Gastroesophageal sphincter (tissue), 3 donors: ENCODE measurements at regions not wholly inside any gene's neighbourhood (a gene's known extent, or its start where the extent isn't known, plus 50 kb on each side); places are given as distances from the start of the nearest gene placed in this dataset.

Experiments used
- EP300 ChIP-seq: sonication (generic); formaldehyde crosslinking; IDR thresholded peaks from one replicate; pipeline ENCODE4 v1.6.1; 2017; ENCODE audit warnings: antibody characterized with exemption, mild to moderate bottlenecking
- POLR2A ChIP-seq, 2 donors: fragments of 450-650 bp; IDR thresholded peaks; one replicate each; pipeline ENCODE4 v1.6.1; 2017; ENCODE audit warnings: antibody characterized with exemption in 2 of 2, mild to moderate bottlenecking in 2 of 2, moderate library complexity in 1 of 2
- TF ChIP-seq, protein P1 (sequence below), 4 experiments: fragments of 200-600 bp in 2 of 4; fragments of 450-650 bp in 2 of 4; sonication (generic) in 1 of 4; IDR thresholded peaks; one replicate each; pipeline ENCODE4 v1.5.1; 2017 to 2019; ENCODE audit warnings: antibody characterized with exemption in 4 of 4, mild to moderate bottlenecking in 2 of 4, moderate library complexity in 2 of 4

GRCh38 chr13:28587174-28587540 lies 71.8 kb upstream of the POMP start:
- TF ChIP-seq, protein P1, sequence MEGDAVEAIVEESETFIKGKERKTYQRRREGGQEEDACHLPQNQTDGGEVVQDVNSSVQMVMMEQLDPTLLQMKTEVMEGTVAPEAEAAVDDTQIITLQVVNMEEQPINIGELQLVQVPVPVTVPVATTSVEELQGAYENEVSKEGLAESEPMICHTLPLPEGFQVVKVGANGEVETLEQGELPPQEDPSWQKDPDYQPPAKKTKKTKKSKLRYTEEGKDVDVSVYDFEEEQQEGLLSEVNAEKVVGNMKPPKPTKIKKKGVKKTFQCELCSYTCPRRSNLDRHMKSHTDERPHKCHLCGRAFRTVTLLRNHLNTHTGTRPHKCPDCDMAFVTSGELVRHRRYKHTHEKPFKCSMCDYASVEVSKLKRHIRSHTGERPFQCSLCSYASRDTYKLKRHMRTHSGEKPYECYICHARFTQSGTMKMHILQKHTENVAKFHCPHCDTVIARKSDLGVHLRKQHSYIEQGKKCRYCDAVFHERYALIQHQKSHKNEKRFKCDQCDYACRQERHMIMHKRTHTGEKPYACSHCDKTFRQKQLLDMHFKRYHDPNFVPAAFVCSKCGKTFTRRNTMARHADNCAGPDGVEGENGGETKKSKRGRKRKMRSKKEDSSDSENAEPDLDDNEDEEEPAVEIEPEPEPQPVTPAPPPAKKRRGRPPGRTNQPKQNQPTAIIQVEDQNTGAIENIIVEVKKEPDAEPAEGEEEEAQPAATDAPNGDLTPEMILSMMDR (IDR thresholded peaks at IDR 0.05): no peak
- TF ChIP-seq POLR2A (IDR thresholded peaks at IDR 0.05) (no peak), EP300 (no peak)
